OCI-M1 (cell line): ENCODE measurements at regions not wholly inside any gene's neighbourhood (a gene's known extent, or its start where the extent isn't known, plus 50 kb on each side); places are given as distances from the start of the nearest gene placed in this dataset.

Experiments used
- DNase-seq: peaks from one replicate; lab custom pipeline; 2025; lab: John Stamatoyannopoulos, UW

GRCh38 chrX:150164971-150165600 is 198.0 kb upstream of the MAMLD1 start:
- no peak for DNase-seq

- DNase-seq = no peak
Measured at GRCh38 chrX:150165776-150166610, 197.1 kb upstream of the MAMLD1 start.

GRCh38 chrX:150167482-150168324 is 195.4 kb upstream of the MAMLD1 start:
- no peak for DNase-seq

- no peak for DNase-seq
Measured at GRCh38 chrX:150182161-150182560, 181.0 kb upstream of the MAMLD1 start.

GRCh38 chrX:150184491-150184890 is 178.6 kb upstream of the MAMLD1 start:
- DNase-seq = no peak

- no peak for DNase-seq
Measured at GRCh38 chrX:150185766-150186165, 177.4 kb upstream of the MAMLD1 start.

- DNase-seq = no peak
Measured at GRCh38 chrX:150192816-150193215, 170.3 kb upstream of the MAMLD1 start.

GRCh38 chrX:150196285-150196684 is 166.8 kb upstream of the MAMLD1 start:
- DNase-seq = no peak

- no peak for DNase-seq
Measured at GRCh38 chrX:150197388-150197787, 165.7 kb upstream of the MAMLD1 start.

- no peak for DNase-seq
Measured at GRCh38 chrX:150198776-150199175, 164.3 kb upstream of the MAMLD1 start.

- DNase-seq = no peak
Measured at GRCh38 chrX:150199181-150199580, 163.9 kb upstream of the MAMLD1 start.

GRCh38 chrX:150199803-150200202 is 163.3 kb upstream of the MAMLD1 start:
- no peak for DNase-seq

- DNase-seq = no peak
Measured at GRCh38 chrX:150200361-150200760, 162.8 kb upstream of the MAMLD1 start.

GRCh38 chrX:150200820-150201287 is 162.3 kb upstream of the MAMLD1 start:
- peak; percentile 55 for DNase-seq

GRCh38 chrX:150201391-150201790 is 161.7 kb upstream of the MAMLD1 start:
- DNase-seq = no peak

- DNase-seq = no peak
Measured at GRCh38 chrX:150201841-150202240, 161.3 kb upstream of the MAMLD1 start.

GRCh38 chrX:150202641-150203247 is 160.4 kb upstream of the MAMLD1 start:
- no peak for DNase-seq

GRCh38 chrX:150203248-150203645 is 159.9 kb upstream of the MAMLD1 start:
- no peak for DNase-seq

GRCh38 chrX:150205011-150205410 is 158.1 kb upstream of the MAMLD1 start:
- no peak for DNase-seq

GRCh38 chrX:150207733-150208132 is 155.4 kb upstream of the MAMLD1 start:
- DNase-seq = no peak

GRCh38 chrX:150211988-150212387 is 151.1 kb upstream of the MAMLD1 start:
- DNase-seq = no peak
